HCEC 1CT (cell line): ENCODE measurements at regions not wholly inside any gene's neighbourhood (a gene's known extent, or its start where the extent isn't known, plus 50 kb on each side); places are given as distances from the start of the nearest gene placed in this dataset.

Experiments used
- DNase-seq: peaks from one replicate; pipeline ENCODE4 v3.0.0-alpha.2; 2017

DNA sequence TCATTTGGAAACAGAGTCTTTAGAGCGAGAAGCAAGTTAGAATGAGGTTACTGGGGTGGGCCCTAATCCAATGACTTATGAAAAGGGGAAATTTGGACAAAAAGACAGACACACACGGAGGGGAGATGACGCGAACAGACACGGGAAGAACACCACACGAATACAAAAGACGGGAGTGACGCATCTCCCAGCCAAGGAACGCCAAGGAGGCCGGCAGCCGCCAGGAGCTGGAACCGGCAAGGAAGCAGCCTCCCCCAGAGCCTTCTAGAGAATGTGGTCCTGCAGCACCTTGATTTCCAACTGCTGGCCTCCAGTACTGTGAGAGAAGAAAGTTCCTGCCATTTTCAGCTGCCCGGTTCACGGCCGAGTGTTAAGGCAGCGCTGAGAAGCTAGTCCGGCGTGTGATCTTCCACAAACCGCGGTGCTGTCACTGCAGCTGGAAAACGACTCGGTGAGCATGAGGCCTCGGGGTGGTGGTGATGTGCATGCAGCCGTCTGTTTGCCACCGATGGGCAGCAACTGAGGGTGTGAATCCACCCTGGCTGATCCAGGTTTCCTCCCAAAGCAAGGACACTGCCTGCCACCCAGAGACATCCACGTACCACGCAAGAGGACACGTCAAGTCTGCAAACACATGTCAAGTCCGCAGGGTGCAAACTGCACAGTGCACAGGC lies 124.5 kb downstream of the NCOR2 start:
- DNase-seq: no peak

DNA sequence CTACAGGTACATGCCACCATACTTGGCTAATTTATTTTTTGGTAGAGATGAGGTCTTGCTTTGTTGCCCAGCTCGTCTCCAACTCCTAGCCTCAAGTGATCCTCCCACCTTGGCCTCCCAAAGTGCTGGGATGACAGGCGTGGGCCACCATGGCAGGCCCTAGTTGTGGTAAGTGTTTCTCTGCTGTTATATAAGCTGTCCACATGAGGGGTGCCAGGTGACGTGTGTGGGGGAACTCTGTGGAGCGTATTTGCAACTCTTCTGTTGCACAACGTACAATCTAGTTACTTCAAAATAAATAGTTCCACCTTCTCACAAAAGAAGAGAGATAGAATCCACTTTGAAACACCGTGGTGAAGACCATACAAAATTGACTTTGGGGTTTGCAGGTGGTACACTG lies 125.1 kb downstream of the NCOR2 start:
- no peak for DNase-seq

DNA sequence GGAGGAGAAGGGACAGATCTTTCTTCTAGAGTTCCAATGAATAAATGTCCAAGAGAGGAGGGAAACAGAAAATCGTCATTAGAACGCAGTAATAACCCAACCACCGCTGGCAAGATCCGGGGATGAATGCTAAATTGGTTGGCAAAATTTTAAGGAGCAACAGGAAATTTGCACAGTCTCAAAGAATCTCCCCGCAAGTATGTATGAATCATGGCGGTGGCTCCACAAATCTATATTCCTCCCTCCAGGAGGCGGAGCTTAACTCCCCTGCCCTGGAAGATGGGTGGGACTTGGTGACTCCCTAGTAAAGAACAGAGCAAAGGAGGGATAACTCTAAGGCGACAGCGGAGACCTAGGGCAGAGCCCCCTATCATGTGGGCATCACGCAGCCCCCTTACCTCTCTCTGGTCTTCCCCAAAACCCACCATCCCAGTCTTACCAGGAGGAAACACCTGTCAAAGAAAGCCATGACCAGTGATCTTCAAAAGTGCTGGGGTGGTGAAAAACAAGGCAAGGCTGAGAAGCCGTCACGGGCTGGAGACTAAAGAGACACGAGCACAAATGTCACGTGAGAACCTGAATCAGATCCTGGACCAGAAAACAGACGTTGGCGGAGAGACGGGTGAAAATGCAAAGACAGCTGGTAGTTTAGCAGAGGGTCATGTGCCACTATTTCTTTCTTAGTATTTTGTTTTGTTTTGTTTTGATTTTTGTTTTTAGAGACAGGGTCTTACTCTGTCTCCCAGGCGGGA lies 125.8 kb downstream of the NCOR2 start:
- DNase-seq: peak; percentile 95

GRCh38 chr12:124440841-124441381 lies 126.5 kb downstream of the NCOR2 start:
- DNase-seq: peak; percentile 37

- no peak for DNase-seq
Observed at GRCh38 chr12:124440031-124440626, 127.3 kb downstream of the NCOR2 start.

GRCh38 chr12:124438437-124439056 lies 128.9 kb downstream of the NCOR2 start:
- DNase-seq: no peak

DNA sequence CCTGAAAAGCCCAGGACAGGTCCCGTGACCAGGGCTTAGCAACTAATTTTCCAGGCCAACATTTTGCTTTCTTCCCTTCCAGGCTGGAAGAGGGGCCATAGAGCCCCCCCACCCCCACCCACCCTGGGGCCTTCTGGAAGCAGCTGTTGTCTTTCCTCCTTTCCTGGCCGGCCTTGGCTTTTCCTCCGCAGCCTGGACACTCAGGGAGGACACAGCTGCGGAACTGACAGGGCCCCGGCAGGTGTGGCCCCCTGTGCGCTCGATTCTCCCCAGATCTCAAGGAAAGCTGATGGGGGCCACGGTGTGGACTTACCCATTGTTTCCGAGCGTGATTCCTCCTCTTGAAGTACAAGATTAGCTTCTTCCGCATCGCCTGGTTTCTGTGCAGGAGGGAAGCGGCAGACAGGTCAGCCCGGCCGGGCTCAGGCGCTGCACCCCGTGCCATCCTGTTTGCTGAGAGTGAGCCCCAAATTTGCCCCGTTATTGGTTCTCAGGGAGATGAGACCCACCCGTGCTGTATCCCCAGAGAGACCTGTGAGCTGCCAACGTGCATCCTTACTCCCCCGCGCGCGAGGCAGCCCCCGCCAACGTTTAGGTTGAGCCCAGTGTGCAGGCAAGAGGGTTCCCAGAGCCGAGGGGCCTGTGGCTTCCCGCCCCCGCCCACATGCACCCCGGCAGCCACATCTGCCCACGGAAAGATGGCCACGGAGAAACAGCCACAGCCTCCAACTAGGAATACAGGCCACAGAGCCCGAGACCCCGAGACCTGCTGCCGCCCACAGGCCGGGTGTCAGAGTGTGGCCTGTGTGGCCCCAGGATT lies 129.6 kb downstream of the NCOR2 start:
- DNase-seq: no peak

- no peak for DNase-seq
Observed at GRCh38 chr12:124437121-124437520, 130.3 kb downstream of the NCOR2 start.

GRCh38 chr12:124436366-124436765 lies 131.0 kb downstream of the NCOR2 start:
- no peak for DNase-seq

DNA sequence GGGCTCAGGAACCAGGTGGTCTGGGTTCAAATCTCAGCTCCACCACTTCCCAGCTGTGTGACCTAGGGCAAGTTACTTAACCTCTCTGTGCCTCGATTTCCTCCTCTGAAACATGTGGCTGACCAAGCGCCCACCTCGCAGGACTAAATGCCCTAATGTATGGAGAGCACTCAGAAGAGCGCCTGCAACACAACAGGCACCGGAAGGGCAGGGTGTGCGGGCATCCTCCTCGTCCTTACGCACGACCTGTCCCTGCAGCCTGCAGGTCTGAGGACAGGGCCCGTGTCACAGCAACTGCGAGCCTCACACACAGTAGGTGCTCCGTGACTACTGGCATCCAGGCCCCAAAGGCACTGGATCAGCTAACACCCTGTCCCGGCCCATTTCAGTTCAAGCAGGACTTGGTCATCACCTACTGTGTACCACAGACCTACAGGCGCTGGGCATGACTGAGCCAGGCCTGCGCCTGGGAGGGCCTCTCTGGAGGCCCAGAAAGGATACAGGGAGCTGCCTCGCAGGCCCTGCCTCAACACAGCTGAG lies 131.5 kb downstream of the NCOR2 start:
- DNase-seq: no peak

DNA sequence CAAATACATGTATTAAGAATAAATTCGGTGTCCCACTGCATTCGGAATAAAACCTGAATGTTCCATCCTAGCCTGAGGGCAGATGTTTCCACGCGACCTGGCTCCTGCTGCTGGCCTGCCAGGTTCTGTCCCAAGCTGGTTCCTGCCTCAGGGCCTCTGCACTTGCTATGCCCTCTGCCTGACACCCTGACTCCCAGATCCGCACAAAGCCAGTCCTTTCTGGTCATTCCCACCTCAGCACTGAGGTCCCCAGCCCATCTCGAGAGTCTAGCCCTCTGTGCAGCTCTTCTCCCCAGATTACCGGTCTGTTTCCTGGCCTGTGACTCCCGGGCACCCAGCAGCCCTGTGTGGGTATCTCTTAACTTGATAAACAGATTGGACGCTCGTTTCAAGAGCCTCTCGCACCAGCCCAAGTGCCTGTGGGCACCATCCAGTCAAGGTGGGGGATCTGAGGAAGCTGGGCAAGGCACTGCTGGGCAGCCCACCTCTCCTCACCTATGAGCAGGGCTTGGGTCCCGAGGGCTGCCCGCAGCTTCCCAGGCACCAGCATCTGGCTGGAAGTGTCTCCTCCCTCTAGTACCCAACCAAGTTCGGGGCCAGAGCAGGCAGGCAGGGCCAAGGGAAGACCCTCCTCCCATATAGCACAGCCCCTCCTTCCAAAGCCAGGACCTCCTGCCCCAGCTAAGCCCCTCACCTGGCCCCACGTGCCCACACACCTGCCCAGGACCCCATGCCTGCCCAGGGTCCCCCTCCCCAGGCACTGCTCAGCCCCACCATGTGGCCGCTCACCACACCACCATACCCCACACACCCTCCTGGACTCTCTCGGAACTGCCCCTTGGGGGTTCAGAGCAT lies 132.2 kb downstream of the NCOR2 start:
- no peak for DNase-seq

DNA sequence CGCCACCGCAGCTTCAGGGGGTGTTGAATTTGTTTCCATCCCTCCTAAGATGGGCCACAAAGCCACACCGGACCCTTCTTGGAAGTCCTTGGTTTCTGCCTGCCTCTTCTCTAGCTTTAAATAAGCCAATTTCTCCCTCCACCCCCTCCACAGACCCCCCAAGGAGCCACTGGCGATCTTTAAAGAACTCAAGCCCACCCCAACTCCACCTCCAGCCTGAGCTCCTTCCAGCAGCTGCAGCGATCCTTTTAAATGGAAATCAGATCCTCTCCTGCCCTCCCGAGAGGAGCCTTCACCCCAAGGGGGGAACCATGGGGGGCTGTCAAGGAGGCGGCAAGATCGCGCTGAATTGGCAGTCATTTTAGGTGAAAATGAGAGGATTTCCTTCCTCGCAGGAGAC lies 133.1 kb downstream of the NCOR2 start:
- DNase-seq: no peak

DNA sequence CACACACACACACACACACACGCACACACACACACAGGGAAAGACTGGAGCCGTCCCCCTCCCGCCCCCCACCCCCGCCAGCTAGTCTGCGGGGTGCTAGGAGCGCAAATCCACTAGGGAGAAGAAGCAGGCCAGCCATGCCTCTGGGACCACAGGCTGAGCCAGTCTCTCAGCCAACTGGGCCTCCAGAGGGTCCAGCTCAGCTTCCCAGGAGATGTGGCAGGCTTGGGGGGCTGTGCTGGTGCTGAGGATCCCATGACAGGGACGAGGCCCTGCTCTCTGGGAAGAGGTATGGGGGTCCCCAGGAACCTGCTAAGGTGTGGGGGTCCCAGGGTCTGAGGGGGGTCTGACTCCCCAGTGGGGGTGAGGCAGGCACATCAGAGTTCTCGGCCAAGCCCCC lies 133.5 kb downstream of the NCOR2 start:
- no peak for DNase-seq

GRCh38 chr12:124433147-124433874 lies 134.1 kb downstream of the NCOR2 start:
- DNase-seq: no peak

DNA sequence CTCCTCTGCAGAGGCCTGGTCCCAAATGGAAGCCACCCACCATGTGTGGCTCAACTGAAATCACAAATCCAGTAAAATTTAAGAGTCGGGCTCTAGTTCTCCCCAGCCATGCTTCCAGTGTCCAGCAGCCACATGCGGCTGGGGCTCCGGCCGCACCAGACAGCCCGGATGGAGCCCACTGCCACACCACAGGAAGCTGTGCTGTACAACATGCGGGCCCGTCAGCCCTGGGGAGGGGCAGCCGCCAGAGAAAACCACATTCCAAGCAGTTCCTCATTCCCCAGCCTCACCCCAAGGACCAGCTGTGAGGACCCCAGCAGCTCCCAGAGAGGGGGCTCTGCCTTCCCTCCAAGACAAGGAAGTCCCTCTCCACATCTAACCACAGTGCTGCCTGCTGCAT lies 135.0 kb downstream of the NCOR2 start:
- no peak for DNase-seq

DNA sequence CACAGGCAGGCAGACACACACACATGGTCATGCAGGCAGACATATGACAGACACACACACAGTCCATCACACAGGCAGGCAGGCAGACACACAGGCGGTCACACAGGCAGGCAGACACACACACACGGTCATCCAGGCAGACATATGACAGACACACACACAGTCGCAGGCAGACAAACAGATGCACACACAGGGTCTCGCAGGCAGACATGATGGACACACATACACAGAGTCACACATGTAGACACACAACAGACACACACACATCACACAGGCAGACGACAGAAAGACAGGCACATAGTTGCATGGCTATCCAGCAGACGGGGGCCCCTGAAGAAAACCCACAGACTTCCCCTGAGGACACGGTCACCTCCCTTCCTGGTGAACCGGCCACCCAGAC lies 135.4 kb downstream of the NCOR2 start:
- no peak for DNase-seq

DNA sequence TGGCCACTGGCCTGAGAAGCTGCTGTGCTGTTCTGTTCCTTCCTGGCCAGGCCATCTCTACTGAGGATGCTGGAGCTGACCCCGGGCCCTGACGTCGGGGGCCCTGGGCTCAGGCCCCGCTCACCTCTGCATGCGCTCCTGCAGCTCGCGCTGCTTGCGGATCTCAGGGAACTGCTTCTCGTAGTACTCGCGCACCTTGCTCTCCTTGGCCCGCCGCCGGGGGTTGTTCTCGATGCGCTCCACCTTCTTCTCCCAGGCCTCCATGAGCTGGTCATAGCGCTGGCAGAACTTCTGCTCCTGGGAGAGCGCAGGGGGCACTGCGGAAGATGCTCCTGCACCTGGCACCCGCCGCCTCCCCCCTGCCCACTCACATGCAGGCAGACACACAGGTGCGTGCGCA lies 135.6 kb downstream of the RFLNA start:
- no peak for DNase-seq

- DNase-seq: no peak
Observed at GRCh38 chr12:124429535-124429934, 134.6 kb downstream of the RFLNA start.

DNA sequence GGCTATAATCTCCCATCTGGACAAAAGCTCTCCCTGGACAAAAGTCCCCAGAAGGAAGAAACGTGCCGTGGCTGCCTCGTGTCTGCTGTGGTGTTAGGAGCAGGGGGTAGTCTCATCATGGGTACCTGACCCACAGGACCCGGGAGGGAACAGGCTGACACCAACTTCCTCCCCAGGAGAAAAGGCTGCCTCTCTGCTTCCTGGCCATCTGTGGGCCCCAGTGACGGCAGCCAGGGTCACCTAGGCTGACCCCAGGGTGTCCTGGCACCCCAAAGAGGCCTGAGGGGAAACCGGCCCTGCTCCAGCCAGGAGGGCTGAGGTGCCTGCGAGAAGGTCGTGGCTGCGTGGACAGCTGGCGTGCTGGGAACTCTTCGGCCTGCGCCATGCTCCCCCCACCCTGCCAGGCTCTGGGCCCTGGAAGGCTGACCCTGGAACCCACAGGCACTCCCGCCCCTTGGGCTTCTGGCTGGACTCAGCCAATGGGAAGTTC lies 133.9 kb downstream of the RFLNA start:
- DNase-seq: no peak

DNA sequence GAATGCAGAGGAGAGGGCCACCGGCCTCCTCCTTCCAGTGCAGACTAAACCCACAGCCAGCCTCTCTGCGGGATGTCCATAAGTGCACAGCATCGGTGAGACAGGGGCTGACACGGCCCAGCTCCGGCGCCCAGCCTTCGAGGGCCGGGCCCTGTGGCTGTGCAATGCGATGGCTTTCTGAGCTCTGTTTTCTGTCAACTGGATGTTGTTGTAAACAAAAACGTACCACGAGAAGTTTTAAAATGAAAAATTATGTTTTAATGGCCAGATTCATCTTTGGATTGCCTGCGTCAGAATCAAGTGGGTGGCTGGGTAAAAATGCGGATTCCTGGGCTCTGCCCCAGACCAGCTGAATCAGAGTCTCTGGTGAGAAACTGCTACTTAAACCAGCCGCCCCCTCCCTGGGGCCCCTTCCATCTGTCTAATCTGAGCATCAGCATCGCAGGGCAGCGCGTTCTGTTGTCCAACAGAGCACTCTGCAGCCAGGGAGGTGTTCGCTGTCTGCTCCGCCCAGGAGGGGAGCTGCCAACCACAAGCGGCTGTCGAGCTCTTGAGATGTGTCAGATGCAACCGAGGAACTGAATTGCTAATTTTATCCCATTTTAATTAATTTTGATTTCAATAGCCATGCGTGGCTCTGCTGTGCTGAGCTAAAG lies 133.4 kb downstream of the RFLNA start:
- no peak for DNase-seq
